NCI-H82 (cell line): ENCODE measurements at regions not wholly inside any gene's neighbourhood (a gene's known extent, or its start where the extent isn't known, plus 50 kb on each side); places are given as distances from the start of the nearest gene placed in this dataset.
"Not testable (repeated sequence)": the region's sequence is repeated elsewhere in the genome, so short reads cannot be mapped to it uniquely, and the experiment has no call there.

Experiments used
- DNase-seq: peaks from one replicate; lab custom pipeline; 2025; lab: John Stamatoyannopoulos, UW

GRCh38 chrX:37509349-37509748 lies 62.1 kb upstream of the LANCL3 start:
- peak; percentile 34 for DNase-seq

DNA sequence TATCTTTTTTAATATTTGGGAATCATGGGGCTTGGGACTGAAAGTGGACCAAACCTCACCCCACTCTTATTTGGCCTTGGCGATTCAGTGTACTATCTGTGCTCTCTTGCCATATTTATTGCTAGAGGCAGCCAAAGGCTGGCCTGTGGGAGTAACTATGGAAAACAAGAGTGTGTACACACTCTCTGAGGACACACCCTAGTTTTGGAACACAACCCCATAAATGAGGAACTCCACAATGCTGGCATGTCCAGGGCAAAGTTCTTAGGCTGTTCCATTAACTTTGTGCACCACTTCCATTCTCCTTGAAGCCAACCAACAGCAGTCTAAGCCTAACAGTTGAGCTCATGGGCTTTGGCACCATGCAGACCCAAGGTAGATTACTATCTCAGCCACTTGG lies 54.9 kb upstream of the LANCL3 start:
- not testable (repeated sequence) for DNase-seq

DNA sequence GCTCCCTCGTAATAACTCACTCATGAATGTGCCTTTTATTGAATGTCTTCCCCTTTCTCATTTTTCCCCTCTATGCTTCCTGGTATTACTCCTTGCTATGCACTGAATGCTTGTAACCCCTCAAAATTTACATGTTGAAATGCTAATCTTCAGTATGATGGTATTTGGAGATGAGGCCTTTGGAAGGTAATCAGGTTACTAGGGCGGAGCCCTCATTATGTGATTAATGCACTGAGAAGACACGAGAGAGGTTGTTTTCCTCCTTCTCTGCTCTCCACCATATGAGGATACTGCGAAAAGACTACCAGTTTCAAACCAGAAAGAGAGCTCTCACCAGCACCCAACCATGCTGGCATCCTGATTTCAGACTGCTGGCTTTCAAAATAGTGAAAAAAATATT lies 52.2 kb upstream of the LANCL3 start:
- peak; percentile 9 for DNase-seq

DNA sequence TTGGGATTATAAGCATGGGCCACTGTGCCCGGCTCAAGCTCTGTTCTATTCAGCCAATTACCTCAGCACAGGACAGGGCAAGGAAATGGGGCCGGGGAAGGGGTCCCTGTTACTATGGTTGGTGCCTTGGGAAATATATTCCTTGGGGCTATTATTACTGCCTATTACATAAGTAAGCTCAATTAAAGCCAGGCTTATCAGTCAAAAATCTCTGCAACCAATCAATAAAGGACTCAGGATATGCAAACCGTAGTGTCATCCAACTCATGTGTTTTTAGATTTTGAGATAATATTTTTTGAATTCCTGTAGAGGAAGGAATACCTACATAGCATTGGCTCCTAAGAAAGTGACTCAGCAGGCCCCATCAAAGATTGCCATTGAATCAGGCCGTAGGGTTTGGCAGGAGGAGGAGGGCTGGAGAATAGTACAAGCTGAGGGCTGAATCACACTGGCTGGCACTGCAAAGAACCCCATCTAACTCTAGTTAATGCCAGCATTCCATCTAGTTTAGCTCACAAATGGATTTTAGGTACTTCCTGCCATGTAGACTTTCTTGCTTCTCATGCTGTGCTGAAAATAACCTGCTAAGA lies 50.5 kb upstream of the LANCL3 start:
- DNase-seq = not testable (repeated sequence)
